ENCODE measurements at regions not wholly inside any gene's neighbourhood (a gene's known extent, or its start where the extent isn't known, plus 50 kb on each side); places are given as distances from the start of the nearest gene placed in this dataset.

DNA sequence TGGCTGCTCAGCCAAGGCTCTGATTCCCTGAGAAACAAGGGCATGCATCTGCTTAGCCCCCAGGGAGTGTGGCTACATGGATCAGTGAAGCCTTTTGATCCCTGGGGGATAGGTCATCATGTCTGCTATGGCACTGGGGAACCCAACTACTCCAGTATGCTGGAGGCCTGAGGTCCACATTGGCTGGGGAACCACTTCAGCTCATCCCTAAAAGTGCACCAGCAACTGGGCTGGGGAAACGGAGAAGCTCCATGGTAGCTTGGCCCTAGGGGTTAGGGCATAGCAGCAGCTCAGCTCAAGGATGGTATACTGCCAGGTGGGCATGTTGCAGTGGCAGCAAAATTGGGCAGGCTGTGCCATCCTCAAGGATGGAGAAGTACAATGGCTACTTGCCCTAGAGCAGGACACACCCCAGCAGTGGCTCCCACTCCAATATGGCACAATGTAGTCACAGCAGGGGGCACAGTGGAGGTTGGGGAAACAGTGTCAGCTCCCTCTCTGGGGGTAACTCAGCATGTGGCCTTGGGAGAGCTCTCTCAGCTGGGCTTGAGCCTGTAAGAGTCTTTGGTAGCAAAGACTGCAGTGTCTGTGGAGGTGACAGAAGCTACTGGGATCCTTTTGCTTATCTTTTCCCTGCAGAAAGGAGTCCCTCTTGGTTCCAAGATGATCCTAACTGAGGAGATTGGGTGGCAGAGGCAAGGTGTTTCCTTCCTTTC lies 111.5 kb upstream of the FSTL4 start:
- H3K27ac ChIP-seq: no peak overlapping the region
- DNase-seq (ENCODE audit: low read depth, low spot score): no peak

DNA sequence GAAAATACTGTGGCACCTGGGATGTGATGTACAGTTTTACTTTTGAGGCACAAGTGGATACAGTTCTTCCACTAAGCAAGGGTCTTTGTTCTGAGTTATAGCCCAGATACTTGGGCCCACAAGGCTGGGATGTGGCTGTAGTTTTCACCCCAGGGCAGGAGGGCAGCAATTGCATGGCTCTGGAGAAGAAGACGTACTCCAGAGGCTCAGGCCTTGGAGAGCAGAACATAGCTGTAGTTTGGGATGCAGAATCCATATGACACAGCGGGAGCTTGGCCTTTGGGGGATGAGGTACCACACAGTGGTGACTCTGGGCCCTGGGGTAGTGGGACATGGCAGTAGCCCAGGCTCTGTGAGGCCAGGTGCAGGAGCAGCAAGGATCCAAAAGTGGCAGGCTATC lies 110.8 kb upstream of the FSTL4 start:
- DNase-seq (ENCODE audit: low read depth, low spot score): no peak
- no peak overlapping the region for H3K27ac ChIP-seq

DNA sequence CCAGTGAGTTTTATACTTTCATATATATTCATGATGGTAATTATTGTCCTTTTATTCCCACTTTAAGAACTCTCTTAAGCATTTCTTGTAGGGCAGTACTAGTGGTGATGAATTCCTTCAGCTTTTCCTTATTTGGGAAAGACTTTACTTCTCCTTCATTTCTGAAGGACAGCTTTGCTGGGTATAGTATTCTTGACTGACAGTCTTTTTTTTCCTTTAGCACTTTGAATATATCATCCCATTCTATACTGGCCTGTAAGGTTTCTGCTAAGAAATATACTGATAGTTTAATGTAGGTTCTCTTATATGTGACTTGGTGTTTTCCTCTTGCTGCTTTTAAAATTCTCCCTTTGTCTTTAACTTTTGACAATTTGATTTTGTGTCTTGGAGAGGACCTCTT lies 109.0 kb upstream of the FSTL4 start:
- H3K27ac ChIP-seq: no peak overlapping the region
- no peak for DNase-seq (ENCODE audit: low read depth, low spot score)

DNA sequence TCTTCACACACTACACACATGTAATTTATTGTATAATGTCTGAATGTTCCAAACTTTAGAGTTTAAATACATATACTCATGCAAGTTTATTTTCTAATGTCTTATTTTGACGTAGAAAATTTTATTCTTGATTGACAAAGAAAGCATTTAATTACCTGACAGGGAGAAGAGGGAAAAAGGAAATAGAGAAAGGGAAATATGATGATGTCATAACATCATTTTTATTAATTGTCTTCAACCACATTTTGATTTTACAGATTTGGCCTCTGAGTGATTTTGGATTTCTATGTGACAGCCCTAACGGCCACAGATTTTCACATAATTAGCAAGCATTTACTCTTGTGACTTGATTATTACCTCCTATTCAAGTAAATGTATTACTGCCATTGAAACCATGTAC lies 106.1 kb upstream of the FSTL4 start:
- H3K27ac ChIP-seq: no peak overlapping the region
- no peak for DNase-seq (ENCODE audit: low read depth, low spot score)

DNA sequence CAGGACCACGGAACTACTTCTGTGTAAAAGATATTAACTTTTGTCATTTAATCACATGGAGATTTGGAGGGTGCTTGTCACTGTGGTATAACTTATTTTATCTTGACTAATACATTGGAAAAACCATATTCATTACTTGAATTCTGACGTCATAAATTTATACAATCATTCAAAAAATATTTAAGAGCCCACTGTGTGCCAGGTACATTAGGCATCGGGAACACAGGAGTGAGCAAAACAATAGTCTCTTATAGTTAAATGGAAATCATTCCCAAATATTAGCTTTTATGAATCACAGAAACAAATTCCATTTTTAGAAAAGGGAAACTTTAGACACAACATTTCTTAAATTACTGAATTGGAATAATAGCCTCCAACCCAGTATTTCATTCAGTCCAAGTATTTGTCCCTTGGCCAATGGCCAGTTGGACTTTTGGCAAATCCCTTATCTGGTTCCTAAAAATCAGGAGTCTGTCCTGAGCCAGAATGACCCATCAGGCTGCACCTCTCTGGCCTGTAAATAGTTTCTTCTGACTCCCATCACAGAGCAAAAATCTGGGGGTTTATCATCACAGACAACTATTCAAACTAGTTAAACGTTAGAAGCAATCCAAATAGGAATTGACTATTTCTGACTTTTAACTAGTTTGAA lies 104.3 kb upstream of the FSTL4 start:
- DNase-seq (ENCODE audit: low read depth, low spot score): no peak

DNA sequence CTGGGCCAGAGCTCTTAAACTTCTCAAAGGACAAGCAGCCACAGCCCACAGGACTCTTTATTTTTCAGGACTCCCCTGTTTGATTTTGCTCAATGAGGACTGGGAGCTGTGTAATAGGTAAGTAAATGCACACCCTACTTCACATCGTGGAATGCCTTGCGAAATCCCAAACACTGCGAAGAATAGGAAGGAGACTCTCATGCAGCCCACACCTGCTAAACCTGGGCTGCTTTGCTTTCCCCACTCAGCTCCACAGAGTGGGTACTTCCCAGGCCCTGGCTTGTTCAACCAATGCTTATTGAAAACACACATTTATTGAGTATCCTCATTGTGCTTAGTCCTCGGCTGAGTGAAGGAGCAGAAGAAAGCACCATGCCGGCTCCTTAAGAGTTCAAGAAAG lies 103.3 kb upstream of the FSTL4 start:
- no peak for DNase-seq (ENCODE audit: low read depth, low spot score)
- no peak overlapping the region for H3K27ac ChIP-seq

More for the DNA sequence above, 104.3 kb upstream of the FSTL4 start:
- H3K27ac ChIP-seq: no peak overlapping the region

DNA sequence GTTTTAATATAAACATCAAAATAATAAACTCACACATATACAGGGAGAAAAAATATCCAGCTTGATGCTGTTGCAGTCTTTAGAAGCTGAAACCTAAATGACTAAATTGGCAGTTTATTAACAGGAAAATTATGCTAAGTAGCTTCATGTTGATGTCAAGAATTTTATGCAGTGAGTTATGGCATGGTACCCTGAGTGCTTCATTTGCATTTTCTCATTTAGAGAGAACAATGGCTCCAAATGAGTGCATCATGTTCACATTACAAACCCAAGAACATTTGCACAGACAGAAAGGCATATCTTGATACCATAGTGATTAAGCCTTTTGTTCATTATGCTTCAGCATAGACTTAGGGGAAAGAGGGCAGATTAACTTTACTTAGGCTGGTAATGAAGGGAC lies 102.9 kb upstream of the FSTL4 start:
- no peak overlapping the region for H3K27ac ChIP-seq
- DNase-seq (ENCODE audit: low read depth, low spot score): no peak

DNA sequence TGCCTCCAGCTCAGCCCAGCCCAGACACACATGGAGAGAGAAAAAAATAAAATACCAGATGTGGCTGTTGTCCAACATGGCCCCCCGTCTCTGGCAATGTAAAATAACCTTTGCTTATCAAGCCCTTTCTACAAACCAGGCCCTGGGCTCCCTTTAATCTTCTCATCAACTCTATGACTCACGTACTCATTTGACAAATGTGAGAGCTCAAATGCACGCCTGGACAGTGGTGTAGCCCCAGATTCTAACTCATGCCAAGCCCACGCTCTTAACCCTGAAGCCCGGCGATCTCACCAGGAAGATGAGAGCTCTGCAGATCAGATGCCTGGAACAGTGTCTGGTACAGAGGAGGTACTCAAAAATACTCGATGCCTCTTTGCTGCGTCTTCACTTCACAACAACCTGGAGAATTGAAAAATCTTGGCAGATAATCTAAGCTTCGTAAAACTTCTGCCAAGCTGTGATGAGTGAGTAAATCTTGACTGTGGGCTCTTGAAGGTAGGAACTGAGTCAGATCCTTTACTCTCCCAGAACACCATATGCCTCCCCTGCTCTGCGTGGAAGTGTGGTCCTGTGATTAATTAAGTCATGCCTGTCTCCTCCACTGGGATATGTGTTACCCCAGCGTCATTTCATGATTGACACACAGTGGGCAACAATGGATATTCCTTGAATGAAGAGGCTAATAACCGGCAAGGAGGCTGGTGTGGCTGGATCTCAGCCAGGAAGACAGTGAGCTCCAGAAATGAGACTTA lies 102.0 kb upstream of the FSTL4 start:
- no peak overlapping the region for H3K27ac ChIP-seq
- no peak for DNase-seq (ENCODE audit: low read depth, low spot score)

DNA sequence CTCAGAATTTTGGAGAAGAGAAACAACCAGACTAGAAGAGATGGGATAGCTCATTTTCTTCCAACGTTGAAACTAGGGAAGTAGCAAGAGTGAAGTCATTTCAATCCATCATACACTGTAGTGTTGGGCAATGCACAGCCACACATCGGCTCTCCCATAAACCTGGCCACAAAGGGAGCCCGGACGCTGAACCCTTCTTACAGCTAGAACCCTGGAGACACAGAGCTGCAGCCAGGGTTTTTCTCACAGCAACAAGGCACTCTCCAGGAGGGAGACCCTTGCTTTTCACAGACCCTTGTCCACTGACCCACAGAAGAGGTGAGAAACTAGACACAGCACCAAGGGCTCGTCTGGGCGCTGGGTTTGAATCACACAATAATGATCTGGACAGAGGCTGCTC lies 101.4 kb upstream of the FSTL4 start:
- DNase-seq (ENCODE audit: low read depth, low spot score): no peak

DNA sequence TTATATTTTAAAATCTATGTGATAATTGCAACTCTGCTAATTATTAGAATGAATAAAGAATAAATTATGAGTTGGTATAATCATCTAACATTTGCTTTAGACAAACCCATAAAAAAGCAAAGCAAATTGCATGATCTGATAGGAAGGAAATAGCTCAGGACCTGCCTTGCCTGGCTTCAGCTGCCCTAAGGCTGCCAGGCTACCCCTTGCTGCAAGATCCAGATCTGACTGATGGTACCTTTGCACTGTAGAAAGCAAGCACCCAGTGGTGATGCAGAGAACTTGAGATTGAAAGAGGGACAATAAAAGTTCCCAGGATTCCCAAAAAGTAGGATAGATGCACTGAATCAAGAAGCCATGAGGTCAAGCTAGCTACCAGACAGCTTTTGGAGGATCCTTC lies 100.9 kb upstream of the FSTL4 start:
- H3K27ac ChIP-seq: no peak overlapping the region
- no peak for DNase-seq (ENCODE audit: low read depth, low spot score)

More for the DNA sequence above, 101.4 kb upstream of the FSTL4 start:
- H3K27ac ChIP-seq: no peak overlapping the region

DNA sequence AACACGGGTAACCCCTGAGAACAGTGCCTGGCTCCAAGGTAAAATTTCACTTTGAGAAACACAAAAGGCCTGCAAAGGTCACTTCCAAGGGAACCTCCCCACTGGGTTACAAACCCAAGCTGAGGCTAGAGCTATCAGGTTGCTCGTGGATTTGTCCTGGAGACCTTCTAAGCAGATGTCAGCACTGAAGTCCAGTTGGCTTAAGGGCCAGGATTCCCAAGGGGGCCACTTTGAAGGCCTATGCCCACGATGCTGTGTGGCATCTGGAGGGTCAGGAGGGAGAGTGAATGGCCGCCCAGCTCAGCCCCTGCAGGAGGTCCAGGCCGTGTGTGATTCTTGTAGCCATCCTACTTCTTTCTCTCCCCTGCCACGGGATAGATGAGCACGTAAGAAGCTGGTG lies 100.2 kb upstream of the FSTL4 start:
- no peak for DNase-seq (ENCODE audit: low read depth, low spot score)
- H3K27ac ChIP-seq: no peak overlapping the region

DNA sequence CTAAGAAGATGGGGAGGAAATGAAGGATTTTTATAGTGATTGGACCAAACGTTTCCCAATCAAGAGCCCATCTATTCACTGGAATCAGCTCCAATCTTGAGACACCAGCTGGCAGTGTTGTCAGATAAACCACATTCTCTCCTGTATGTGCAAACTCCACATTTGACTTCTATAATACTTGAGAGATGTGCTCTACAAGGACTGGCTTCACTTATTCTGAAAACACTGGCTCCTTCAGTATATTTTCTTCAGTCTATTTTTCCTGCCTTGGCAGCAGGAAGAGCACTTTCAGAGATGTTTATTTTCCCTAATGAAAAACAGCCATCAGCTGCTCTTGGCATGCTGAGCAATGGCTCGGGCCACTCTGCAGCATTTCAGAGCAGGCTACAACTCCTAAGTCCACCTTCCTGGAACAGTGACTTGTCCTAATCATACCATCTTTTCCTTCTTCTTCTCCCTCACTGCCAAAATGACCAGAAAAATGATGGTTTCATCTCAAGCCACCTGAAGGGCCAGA lies 96.9 kb upstream of the FSTL4 start:
- DNase-seq (ENCODE audit: low read depth, low spot score): no peak
- H3K27ac ChIP-seq: no peak overlapping the region

DNA sequence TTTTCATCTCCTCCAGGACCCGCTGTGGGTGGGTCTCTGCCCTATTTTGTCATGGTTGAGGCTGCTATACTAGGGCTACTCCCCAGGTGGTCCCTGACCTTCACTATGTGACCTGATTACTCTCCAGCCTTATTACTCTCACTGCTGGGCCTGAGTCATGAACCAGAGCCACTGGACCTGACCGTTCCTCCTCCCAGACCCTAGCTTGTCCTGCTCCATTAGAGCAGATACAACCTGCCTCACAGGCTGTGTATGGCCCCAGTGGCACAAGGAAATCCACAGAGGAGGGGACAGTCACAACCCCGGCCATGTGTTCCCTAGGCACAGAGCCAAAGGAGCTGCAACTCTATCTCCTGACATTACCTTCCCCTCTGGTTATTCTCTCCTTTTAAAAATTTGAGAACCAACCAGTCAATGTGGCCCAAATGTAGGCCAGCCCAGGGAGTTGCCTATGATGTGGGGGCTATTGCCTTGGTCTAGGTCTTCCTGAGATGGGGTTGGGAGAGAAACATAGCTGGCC lies 96.0 kb upstream of the FSTL4 start:
- no peak for DNase-seq (ENCODE audit: low read depth, low spot score)
- H3K27ac ChIP-seq: no peak overlapping the region

DNA sequence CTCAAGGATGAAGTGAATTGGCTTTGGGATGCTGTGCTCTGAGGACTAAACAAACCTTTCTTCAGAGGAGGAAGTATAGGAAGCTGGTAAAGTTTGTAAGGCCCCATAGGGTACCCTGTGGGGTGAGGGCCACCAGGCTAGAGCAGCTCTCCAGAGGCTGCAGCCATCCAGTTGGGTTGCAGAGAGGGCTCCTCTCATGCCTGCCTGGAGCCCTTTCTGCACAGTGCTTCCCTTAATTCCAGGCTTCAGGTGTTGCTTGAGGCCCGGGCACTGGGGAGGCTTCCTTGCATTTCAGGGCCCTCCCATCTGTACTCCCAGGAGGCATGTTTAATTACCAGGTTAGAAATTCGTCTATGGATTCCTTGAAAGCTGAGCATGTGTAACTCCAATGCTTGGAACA lies 95.3 kb upstream of the FSTL4 start:
- no peak overlapping the region for H3K27ac ChIP-seq
- no peak for DNase-seq (ENCODE audit: low read depth, low spot score)

DNA sequence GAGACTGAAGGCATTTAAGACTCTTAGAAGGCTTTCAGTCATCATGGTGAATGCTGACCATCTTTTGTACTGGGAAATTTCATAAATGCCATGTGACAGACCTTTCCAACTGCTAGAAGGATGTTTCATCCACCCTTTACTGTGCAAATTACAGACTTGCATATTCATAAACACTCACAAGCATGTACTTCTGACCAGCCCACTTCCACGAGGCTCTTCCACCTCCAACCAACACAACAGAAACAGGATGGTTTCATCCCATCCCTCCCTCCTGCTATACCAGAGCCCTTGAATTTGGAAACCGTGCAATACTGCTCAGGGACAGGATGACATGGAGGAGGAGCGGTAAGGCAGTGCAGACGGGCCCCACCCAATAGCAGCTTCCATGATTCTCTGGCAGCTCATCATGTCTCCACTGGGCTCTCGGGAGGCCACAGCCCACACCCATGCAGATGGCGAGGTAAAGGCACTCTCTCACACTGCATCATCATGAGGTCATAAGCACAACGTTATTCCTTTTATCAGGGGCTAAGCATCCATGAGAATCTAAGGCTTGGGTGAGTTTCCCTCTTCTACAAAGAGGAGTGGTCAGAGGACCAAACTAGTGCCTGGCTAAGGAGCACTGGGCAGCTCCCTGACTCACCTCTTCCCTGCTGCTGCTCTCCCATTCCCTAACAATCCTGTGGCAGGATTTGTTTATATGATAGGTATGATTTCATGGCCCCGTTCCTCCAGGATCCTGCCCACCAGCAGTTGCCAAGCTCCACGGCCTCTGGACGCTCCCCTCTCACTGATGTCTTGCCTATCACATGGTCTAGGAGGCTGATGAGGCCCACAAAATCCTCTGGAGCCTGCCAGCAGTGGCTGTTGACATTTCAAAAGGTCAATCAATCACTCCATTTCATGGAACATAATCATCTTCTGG lies 94.4 kb upstream of the FSTL4 start:
- no peak overlapping the region for H3K27ac ChIP-seq
- DNase-seq (ENCODE audit: low read depth, low spot score): no peak

DNA sequence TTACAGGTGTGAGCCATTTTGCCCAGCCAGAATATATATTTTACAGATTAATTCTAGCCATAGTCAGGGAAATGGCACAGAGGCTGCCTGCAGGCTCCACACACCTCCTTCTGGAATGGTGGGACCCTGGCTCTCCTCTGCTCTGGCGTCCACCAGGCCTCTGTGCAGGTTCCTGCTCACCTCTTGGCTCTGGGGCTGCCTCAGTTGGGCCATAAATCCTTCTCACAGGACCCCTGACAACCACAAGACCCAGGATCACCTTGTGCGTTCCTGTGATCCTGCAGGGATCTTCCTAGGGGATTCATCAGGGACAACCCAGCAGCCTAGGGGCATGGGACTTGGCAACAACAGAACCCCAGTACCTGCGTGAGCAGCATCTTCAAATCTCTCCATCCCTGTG lies 93.0 kb upstream of the FSTL4 start:
- no peak overlapping the region for H3K27ac ChIP-seq
- DNase-seq (ENCODE audit: low read depth, low spot score): no peak

DNA sequence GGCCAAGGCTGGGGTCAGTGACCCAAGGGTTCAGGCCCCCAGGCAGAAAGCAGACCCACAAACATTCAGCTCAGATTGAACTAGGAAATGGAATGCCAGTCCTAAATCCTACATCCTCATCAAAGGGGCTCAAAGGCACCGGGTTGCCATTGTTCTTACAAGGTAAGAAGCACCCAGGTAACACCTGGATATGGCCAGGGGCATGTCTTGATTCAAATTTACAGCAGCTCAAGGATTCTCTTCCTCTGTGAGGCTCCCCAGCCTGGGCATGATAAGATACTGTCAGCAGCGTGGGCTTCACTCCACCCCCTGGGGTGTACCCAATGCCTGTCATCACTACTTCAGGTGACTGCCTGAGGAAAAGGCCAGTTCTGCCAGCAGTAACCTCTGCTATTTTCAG lies 92.1 kb upstream of the FSTL4 start:
- no peak overlapping the region for H3K27ac ChIP-seq

DNA sequence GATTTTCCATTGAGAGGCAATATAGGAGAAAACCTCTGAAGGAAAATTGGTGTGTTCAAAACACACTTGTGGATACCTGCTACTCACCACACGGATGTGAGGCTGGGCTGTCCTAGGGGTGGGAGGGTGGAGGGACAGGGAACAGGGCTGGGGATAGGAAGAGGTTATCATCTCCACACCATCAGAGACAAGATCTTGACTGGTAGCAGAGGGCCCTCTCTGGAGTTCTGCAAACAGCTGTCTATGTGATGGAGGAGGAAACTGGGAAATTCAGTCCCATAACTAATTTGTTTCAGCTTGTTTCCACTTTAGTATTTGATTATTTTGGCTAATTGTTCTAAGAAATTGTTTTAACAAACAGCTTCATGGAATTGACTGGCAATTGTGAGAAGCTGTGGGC lies 91.6 kb upstream of the FSTL4 start:
- DNase-seq (ENCODE audit: low read depth, low spot score): no peak
- no peak overlapping the region for H3K27ac ChIP-seq

More for the DNA sequence above, 92.1 kb upstream of the FSTL4 start:
- no peak for DNase-seq (ENCODE audit: low read depth, low spot score)

DNA sequence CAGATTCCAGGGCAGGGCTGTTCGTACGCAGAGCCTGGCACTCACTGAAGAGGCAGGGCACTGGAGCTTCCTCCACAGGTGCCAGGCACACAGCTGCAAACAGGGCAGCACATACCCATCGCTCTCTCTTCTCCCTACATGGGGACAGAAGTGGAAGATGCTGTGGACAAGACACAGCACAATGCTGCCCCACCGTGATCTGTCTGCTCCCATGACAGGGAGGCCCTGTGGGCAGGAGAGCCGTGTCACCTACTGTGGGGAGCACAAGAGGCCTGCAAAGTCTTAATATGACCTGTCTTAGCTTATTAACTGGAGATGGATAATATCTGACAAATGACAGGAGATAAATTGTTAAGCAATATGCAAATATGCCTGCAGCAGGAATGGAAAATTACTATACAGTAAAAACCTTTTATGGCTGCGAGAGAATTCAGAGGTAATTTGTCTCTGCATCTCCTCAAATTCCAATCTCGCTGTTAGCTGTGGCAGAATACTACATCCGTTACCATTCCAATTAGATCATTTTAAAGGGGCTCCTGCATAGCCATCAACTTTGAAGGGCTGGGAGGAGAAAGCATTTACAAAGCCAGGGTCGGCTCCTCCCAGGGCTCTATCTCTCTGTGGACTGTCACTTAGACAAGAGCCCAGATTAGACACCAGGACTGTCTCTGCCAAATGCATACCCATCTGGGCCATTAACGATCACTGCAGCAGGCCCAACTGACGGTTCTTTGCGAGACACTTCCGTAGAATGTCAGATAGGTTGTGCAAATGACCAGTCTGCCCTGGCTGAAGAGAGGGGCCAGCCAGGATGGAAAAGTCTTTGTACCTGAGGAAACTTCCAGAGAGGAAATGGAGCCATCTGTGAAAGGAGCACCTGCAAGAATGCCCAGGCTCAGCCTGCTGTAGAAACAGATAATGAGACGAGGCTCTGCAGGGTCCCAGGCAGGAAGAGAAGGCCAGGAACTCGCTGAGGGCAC lies 90.7 kb upstream of the FSTL4 start:
- no peak overlapping the region for H3K27ac ChIP-seq
- DNase-seq (ENCODE audit: low read depth, low spot score): no peak

All from epithelial cell of prostate (primary cell).